A673 (cell line): ENCODE measurements at regions not wholly inside any gene's neighbourhood (a gene's known extent, or its start where the extent isn't known, plus 50 kb on each side); places are given as distances from the start of the nearest gene placed in this dataset.
"Not testable (repeated sequence)": the region's sequence is repeated elsewhere in the genome, so short reads cannot be mapped to it uniquely, and the experiment has no call there.

ENCODE experiments used
- BruUV-seq: library from RNA; stranded (reverse); fragments of 400-500 nt; replicated peaks from 2 replicates; lab custom pipeline; 2021; lab: Mats Ljungman, UMichigan
- CTCF ChIA-PET: fragments of 300-600 bp; sonication (Branson Sonifier 250); formaldehyde crosslinking; loops from one replicate; lab custom pipeline; 2022; ENCODE audit warnings: antibody characterized with exemption; lab: Charles Lee
- POLR2A ChIA-PET: fragments of 300-600 bp; sonication (Branson Sonifier 250); formaldehyde crosslinking; loops from one replicate; lab custom pipeline; 2022; ENCODE audit warnings: antibody characterized with exemption; ENCODE audit not compliant: low non-redundant PET; lab: Charles Lee
- DNase-seq: peaks from one replicate; pipeline ENCODE4 v3.0.0-alpha.2; 2015; ENCODE audit warnings: low spot score
- H3K27ac ChIP-seq: fragments of 200-600 bp; sonication (generic); 2 replicates; pipeline ENCODE4 v1.5.1; 2016; ENCODE audit warnings: mixed run types, low read depth, mild to moderate bottlenecking, mixed read lengths, antibody characterized with exemption, low read length; ENCODE audit not compliant: poor library complexity, severe bottlenecking
- H3K27me3 ChIP-seq: fragments of 200-600 bp; sonication (generic); replicated peaks from 2 replicates; pipeline ENCODE4 v1.6.1; 2017; ENCODE audit warnings: mixed run types, low read depth, mild to moderate bottlenecking, mixed read lengths, antibody characterized with exemption, low read length; ENCODE audit not compliant: insufficient read depth, poor library complexity
- H3K36me3 ChIP-seq: fragments of 200-600 bp; sonication (generic); 2 replicates; pipeline ENCODE4 v1.6.1; 2016; ENCODE audit warnings: mixed run types, mild to moderate bottlenecking, mixed read lengths, antibody characterized with exemption, low read length; ENCODE audit not compliant: insufficient read depth, poor library complexity, severe bottlenecking
- H3K4me1 ChIP-seq: fragments of 200-600 bp; sonication (generic); 2 replicates; pipeline ENCODE4 v1.6.1; 2017; ENCODE audit warnings: mixed run types, mild to moderate bottlenecking, mixed read lengths, antibody characterized with exemption, low read length; ENCODE audit not compliant: insufficient read depth, poor library complexity, severe bottlenecking
- H3K4me3 ChIP-seq: fragments of 200-600 bp; sonication (generic); 2 replicates; pipeline ENCODE4 v1.5.1; 2016; ENCODE audit warnings: low read depth, mixed run types, mild to moderate bottlenecking, mixed read lengths, low read length; ENCODE audit not compliant: poor library complexity, severe bottlenecking
- H3K9me3 ChIP-seq: fragments of 200-600 bp; sonication (generic); 2 replicates; pipeline ENCODE4 v1.6.1; 2016; ENCODE audit warnings: mixed run types, low read depth, mild to moderate bottlenecking, mixed read lengths, antibody characterized with exemption, low read length; ENCODE audit not compliant: poor library complexity, severe bottlenecking
- intact Hi-C: fragments of 100-400 bp; cut with micrococcal nuclease; formaldehyde crosslinking; loops from one replicate; pipeline ENCODE4 v1.10.0; 2022; ENCODE audit not compliant: unreplicated experiment

GRCh38 chr22:11561744-11562143, 3966.2 kb upstream of the OR11H1 start:
- DNase-seq, BruUV-seq, H3K27me3 ChIP-seq, H3K4me1 ChIP-seq, H3K27ac ChIP-seq, POLR2A ChIA-PET, CTCF ChIA-PET, H3K36me3 ChIP-seq, intact Hi-C loops, H3K4me3 ChIP-seq: not testable (repeated sequence)
- peaks cover 21% of the 10 kb centered on the region for H3K9me3 ChIP-seq

GRCh38 chr22:11568837-11569563, 3959.0 kb upstream of the OR11H1 start:
- DNase-seq, BruUV-seq, H3K27ac ChIP-seq, H3K36me3 ChIP-seq, intact Hi-C loops, H3K4me1 ChIP-seq, H3K4me3 ChIP-seq, POLR2A ChIA-PET, CTCF ChIA-PET, H3K27me3 ChIP-seq: not testable (repeated sequence)
- H3K9me3 ChIP-seq: peaks cover 57% of the 10 kb centered on the region

- H3K27ac ChIP-seq, BruUV-seq, CTCF ChIA-PET, POLR2A ChIA-PET, DNase-seq, H3K27me3 ChIP-seq, H3K4me1 ChIP-seq, H3K4me3 ChIP-seq, intact Hi-C loops, H3K36me3 ChIP-seq: not testable (repeated sequence)
- H3K9me3 ChIP-seq: peaks cover 52% of the 10 kb centered on the region
These were observed 3958.4 kb upstream of the OR11H1 start for GRCh38 chr22:11569564-11569940.

GRCh38 chr22:11573154-11573553, 3954.8 kb upstream of the OR11H1 start:
- H3K4me1 ChIP-seq, H3K4me3 ChIP-seq, H3K27ac ChIP-seq, DNase-seq, BruUV-seq, POLR2A ChIA-PET, CTCF ChIA-PET, intact Hi-C loops, H3K36me3 ChIP-seq, H3K27me3 ChIP-seq: not testable (repeated sequence)
- H3K9me3 ChIP-seq: peaks cover 70% of the 10 kb centered on the region

- H3K4me1 ChIP-seq, BruUV-seq, H3K27me3 ChIP-seq, intact Hi-C loops, H3K36me3 ChIP-seq, CTCF ChIA-PET, DNase-seq, H3K27ac ChIP-seq, POLR2A ChIA-PET, H3K4me3 ChIP-seq: not testable (repeated sequence)
- H3K9me3 ChIP-seq: peaks cover 70% of the 10 kb centered on the region
These were observed 3953.8 kb upstream of the OR11H1 start for GRCh38 chr22:11574231-11574630.

GRCh38 chr22:11574659-11575058, 3953.3 kb upstream of the OR11H1 start:
- CTCF ChIA-PET, POLR2A ChIA-PET, H3K4me1 ChIP-seq, BruUV-seq, H3K36me3 ChIP-seq, DNase-seq, intact Hi-C loops, H3K27me3 ChIP-seq, H3K4me3 ChIP-seq, H3K27ac ChIP-seq: not testable (repeated sequence)
- peaks cover 70% of the 10 kb centered on the region for H3K9me3 ChIP-seq

GRCh38 chr22:11576740-11577139, 3951.3 kb upstream of the OR11H1 start:
- H3K4me1 ChIP-seq, H3K27me3 ChIP-seq, H3K36me3 ChIP-seq, BruUV-seq, CTCF ChIA-PET, intact Hi-C loops, H3K4me3 ChIP-seq, H3K27ac ChIP-seq, DNase-seq, POLR2A ChIA-PET: not testable (repeated sequence)
- H3K9me3 ChIP-seq: peaks cover 63% of the 10 kb centered on the region

GRCh38 chr22:11578115-11578514, 3949.9 kb upstream of the OR11H1 start:
- H3K4me1 ChIP-seq, DNase-seq, POLR2A ChIA-PET, H3K27ac ChIP-seq, H3K4me3 ChIP-seq, BruUV-seq, intact Hi-C loops, CTCF ChIA-PET, H3K36me3 ChIP-seq, H3K27me3 ChIP-seq: not testable (repeated sequence)
- peaks cover 63% of the 10 kb centered on the region for H3K9me3 ChIP-seq
